KMS-11 (cell line): ENCODE measurements at regions not wholly inside any gene's neighbourhood (a gene's known extent, or its start where the extent isn't known, plus 50 kb on each side); places are given as distances from the start of the nearest gene placed in this dataset.

Experiments
- H2AFZ ChIP-seq: fragments of 200-600 bp; sonication (generic); 2 replicates; pipeline ENCODE4 v1.6.1; 2016; ENCODE audit warnings: antibody characterized with exemption, mixed run types, low read depth
- H3K27ac ChIP-seq: fragments of 200-600 bp; sonication (generic); 2 replicates; pipeline ENCODE4 v1.6.1; 2016; ENCODE audit warnings: mild to moderate bottlenecking, mixed run types
- H3K27me3 ChIP-seq: fragments of 200-600 bp; sonication (generic); 2 replicates; pipeline ENCODE4 v1.6.1; 2017; ENCODE audit warnings: mild to moderate bottlenecking, low read depth, mixed run types, moderate library complexity; ENCODE audit not compliant: insufficient read depth
- H3K36me3 ChIP-seq: fragments of 200-600 bp; sonication (generic); 2 replicates; pipeline ENCODE4 v1.6.1; 2017; ENCODE audit warnings: mild to moderate bottlenecking, mixed run types; ENCODE audit not compliant: insufficient read depth
- H3K4me1 ChIP-seq: fragments of 200-600 bp; sonication (generic); 2 replicates; pipeline ENCODE4 v1.6.1; 2016; ENCODE audit warnings: mild to moderate bottlenecking, low read depth, mixed run types; ENCODE audit not compliant: poor library complexity, severe bottlenecking
- H3K4me2 ChIP-seq: fragments of 200-600 bp; sonication (generic); 2 replicates; pipeline ENCODE4 v1.7.0; 2016; ENCODE audit warnings: mild to moderate bottlenecking, mixed run types
- H3K4me3 ChIP-seq: fragments of 200-600 bp; sonication (generic); IDR thresholded peaks from 2 replicates; pipeline ENCODE4 v1.6.1; 2017; ENCODE audit warnings: low read depth, low read length, mixed read lengths; ENCODE audit not compliant: insufficient read depth
- H3K79me2 ChIP-seq: fragments of 200-600 bp; sonication (generic); 2 replicates; pipeline ENCODE4 v1.6.1; 2016; ENCODE audit warnings: low read depth, mixed run types; ENCODE audit not compliant: insufficient read depth
- H3K9ac ChIP-seq: fragments of 200-600 bp; sonication (generic); 2 replicates; pipeline ENCODE4 v1.6.1; 2016; ENCODE audit warnings: mild to moderate bottlenecking, mixed run types
- H4K20me1 ChIP-seq: fragments of 200-600 bp; sonication (generic); 2 replicates; pipeline ENCODE4 v1.6.1; 2016; ENCODE audit warnings: mild to moderate bottlenecking, mixed run types; ENCODE audit not compliant: insufficient read depth
- CTCF ChIP-seq: fragments of 200-600 bp; sonication (generic); conservative IDR thresholded peaks from 2 replicates; pipeline ENCODE4 v1.6.1; 2017; ENCODE audit warnings: low read depth, mild to moderate bottlenecking, antibody characterized with exemption, low read length, moderate library complexity, mixed read lengths

DNA sequence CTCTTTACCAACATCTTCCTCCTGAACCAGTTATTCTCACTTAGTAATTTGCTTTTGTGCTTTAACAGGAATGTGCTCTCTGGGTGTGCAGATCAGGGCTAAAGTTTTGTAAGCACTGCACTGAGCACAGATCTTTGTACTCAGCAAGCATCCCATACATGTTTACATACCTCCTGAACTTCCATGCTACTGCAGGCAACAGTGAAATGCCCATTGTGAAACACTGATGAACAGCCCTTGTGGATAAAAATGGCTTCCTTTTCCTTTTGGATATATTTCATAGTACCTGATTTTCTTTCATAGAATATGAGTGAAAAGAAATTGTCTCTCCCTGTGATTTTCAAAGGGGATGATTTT is 855.9 kb downstream of the MCTP2 start:
- no peaks in the 10 kb centered on the region for H3K79me2 ChIP-seq
- no peak overlapping the region for H3K27ac ChIP-seq
- no peak overlapping the region for H2AFZ ChIP-seq
- H3K9ac ChIP-seq = no peak overlapping the region
- no peak overlapping the region for H3K4me2 ChIP-seq
- no peaks in the 10 kb centered on the region for H3K27me3 ChIP-seq
- TF ChIP-seq CTCF = no peak
- H3K4me1 ChIP-seq = no peaks in the 10 kb centered on the region
- H3K4me3 ChIP-seq = no peak overlapping the region
- no peaks in the 10 kb centered on the region for H4K20me1 ChIP-seq
- no peaks in the 10 kb centered on the region for H3K36me3 ChIP-seq

GRCh38 chr15:95091444-95091843 is 860.1 kb downstream of the MCTP2 start:
- no peaks in the 10 kb centered on the region for H3K27me3 ChIP-seq
- no peak overlapping the region for H3K27ac ChIP-seq
- no peak overlapping the region for H2AFZ ChIP-seq
- no peaks in the 10 kb centered on the region for H3K4me1 ChIP-seq
- H3K79me2 ChIP-seq = no peaks in the 10 kb centered on the region
- H4K20me1 ChIP-seq = no peaks in the 10 kb centered on the region
- H3K36me3 ChIP-seq = no peaks in the 10 kb centered on the region
- no peak overlapping the region for H3K9ac ChIP-seq
- no peak for TF ChIP-seq CTCF
- H3K4me3 ChIP-seq = no peak overlapping the region
- no peak overlapping the region for H3K4me2 ChIP-seq

DNA sequence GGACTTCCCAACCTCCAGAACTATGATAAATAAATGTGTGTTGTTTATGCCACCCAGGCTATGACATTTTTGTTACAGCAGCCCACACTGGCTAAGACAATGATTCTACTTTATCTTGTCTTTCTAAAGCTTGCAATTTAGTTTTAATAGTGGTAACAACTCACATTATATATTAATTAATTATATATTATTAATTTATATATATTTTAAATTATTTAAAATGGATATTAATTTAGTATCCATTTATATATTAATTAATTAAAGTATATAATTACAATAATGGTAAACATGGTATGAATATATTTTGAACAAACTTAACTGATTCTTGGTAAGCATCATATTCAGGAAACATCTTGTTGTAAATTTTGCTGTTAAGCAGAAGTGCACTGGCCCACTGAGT is 863.9 kb downstream of the MCTP2 start:
- no peak for TF ChIP-seq CTCF
- no peaks in the 10 kb centered on the region for H3K36me3 ChIP-seq
- no peaks in the 10 kb centered on the region for H3K79me2 ChIP-seq
- H3K27ac ChIP-seq = no peak overlapping the region
- H4K20me1 ChIP-seq = no peaks in the 10 kb centered on the region
- no peak overlapping the region for H3K4me3 ChIP-seq
- no peak overlapping the region for H3K9ac ChIP-seq
- H3K27me3 ChIP-seq = no peaks in the 10 kb centered on the region
- no peaks in the 10 kb centered on the region for H3K4me1 ChIP-seq
- H2AFZ ChIP-seq = no peak overlapping the region
- no peak overlapping the region for H3K4me2 ChIP-seq

DNA sequence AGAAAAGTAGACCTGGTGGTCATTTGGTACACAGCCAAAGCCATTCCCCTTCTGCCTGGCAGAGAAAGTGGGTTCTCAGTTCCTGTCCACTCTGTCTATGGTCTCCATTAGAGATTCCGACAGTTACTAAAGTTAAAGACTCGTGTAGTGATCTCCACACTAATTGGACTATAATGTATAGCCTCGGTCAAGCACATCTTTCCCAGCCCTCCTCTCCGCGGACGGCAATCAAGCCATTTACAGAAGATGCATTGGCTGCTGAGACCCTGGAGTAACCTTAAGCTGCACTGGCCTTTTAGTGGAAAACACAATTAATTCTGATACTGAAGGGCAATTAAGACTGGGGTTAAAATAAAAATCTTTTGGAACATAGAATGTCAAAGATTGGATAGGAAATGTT is 865.3 kb downstream of the MCTP2 start:
- H3K79me2 ChIP-seq = no peaks in the 10 kb centered on the region
- H3K27me3 ChIP-seq = no peaks in the 10 kb centered on the region
- H3K36me3 ChIP-seq = no peaks in the 10 kb centered on the region
- no peak overlapping the region for H2AFZ ChIP-seq
- no peaks in the 10 kb centered on the region for H4K20me1 ChIP-seq
- H3K9ac ChIP-seq = no peak overlapping the region
- TF ChIP-seq CTCF = no peak
- H3K27ac ChIP-seq = no peak overlapping the region
- H3K4me2 ChIP-seq = no peak overlapping the region
- H3K4me3 ChIP-seq = no peak overlapping the region
- H3K4me1 ChIP-seq = no peaks in the 10 kb centered on the region

- Histone ChIP-seq H3K79me2 (no peaks in the 10 kb centered on the region), H2AFZ (no peak overlapping the region)
- TF ChIP-seq CTCF = no peak
Observed at GRCh38 chr15:95097361-95097760, 866.0 kb downstream of the MCTP2 start.

More at GRCh38 chr15:95097361-95097760, 866.0 kb downstream of the MCTP2 start:
- Histone ChIP-seq H3K4me3 (no peak overlapping the region), H3K4me1 (no peaks in the 10 kb centered on the region), H3K36me3 (no peaks in the 10 kb centered on the region), H4K20me1 (no peaks in the 10 kb centered on the region), H3K27ac (no peak overlapping the region), H3K4me2 (no peak overlapping the region), H3K9ac (no peak overlapping the region), H3K27me3 (no peaks in the 10 kb centered on the region)
